HAP-1 (cell line): ENCODE measurements at regions not wholly inside any gene's neighbourhood (a gene's known extent, or its start where the extent isn't known, plus 50 kb on each side); places are given as distances from the start of the nearest gene placed in this dataset.

ENCODE experiments used
- DNase-seq, 2 experiments: peaks; one replicate each; pipeline ENCODE4 v3.0.0-alpha.2; 2016 to 2020; ENCODE audit warnings: low spot score in 2 of 2
- H3K27me3 ChIP-seq: fragments of 250-450 bp; sonication (Bioruptor Pico); 2 replicates; pipeline ENCODE4 v1.5.1; 2020; ENCODE audit warnings: low read depth, mild to moderate bottlenecking, moderate library complexity
- H3K36me3 ChIP-seq: fragments of 250-450 bp; sonication (Bioruptor Pico); replicated peaks from 2 replicates; pipeline ENCODE4 v1.5.1; 2020; ENCODE audit warnings: mild to moderate bottlenecking
- H3K4me1 ChIP-seq: fragments of 250-450 bp; sonication (Bioruptor Pico); 2 replicates; pipeline ENCODE4 v1.5.1; 2020; ENCODE audit warnings: mild to moderate bottlenecking
- H3K4me3 ChIP-seq: fragments of 250-450 bp; sonication (Bioruptor Pico); 2 replicates; pipeline ENCODE4 v1.5.1; 2020; ENCODE audit warnings: mild to moderate bottlenecking, moderate library complexity
- H3K9me3 ChIP-seq: fragments of 250-450 bp; sonication (Bioruptor Pico); 2 replicates; pipeline ENCODE4 v1.5.1; 2020; ENCODE audit warnings: mild to moderate bottlenecking, moderate library complexity
- in situ Hi-C: fragments of 300-500 bp; cut with MboI; formaldehyde crosslinking; loops from 3 replicates; pipeline ENCODE4 v1.14.3; 2020; ENCODE audit warnings: low sequenced_read_pairs, inconsistent platforms, mixed read lengths

- H3K9me3 ChIP-seq: no peaks in the 10 kb centered on the region
- DNase-seq: no peak
- in situ Hi-C loops: no loop called here
- no peaks in the 10 kb centered on the region for H3K27me3 ChIP-seq
- H3K36me3 ChIP-seq: no peaks in the 10 kb centered on the region
- H3K4me1 ChIP-seq: no peaks in the 10 kb centered on the region
- no peak overlapping the region for H3K4me3 ChIP-seq
Measured at GRCh38 chr14:82521191-82521590, 987.5 kb upstream of the SEL1L start.

- Histone ChIP-seq H3K27me3 (no peaks in the 10 kb centered on the region), H3K4me3 (no peak overlapping the region), H3K9me3 (no peaks in the 10 kb centered on the region), H3K36me3 (no peaks in the 10 kb centered on the region), H3K4me1 (peaks cover 5% of the 10 kb centered on the region)
- in situ Hi-C loops: no loop called here
- DNase-seq: no peak
Measured at GRCh38 chr14:82528016-82528415, 994.4 kb upstream of the SEL1L start.

DNA sequence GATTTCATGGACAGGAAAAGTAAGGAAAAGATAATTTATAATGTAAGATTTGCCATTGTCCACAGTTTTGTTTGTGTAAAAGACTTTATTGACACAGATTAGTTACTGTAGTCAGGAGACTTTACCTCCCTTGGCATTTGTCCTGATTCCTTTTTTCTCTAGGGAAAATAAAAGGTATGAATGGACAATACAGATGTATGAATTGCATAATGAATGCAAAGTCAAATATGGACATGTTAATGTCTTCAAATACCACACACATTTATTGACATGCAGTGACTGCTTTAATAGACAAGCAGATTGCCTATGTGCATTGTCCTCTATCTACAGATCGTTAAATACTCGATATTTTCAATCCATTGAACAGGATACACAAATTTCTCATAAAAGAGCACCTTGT, 999.7 kb upstream of the SEL1L start:
- H3K27me3 ChIP-seq: no peaks in the 10 kb centered on the region
- in situ Hi-C loops: no loop called here
- H3K9me3 ChIP-seq: no peaks in the 10 kb centered on the region
- no peak overlapping the region for H3K4me3 ChIP-seq
- peak in 1 of 2 experiments; percentile 88 for DNase-seq
- H3K36me3 ChIP-seq: no peaks in the 10 kb centered on the region
- peaks cover 25% of the 10 kb centered on the region for H3K4me1 ChIP-seq

GRCh38 chr14:82536566-82536965, 1002.9 kb upstream of the SEL1L start:
- Histone ChIP-seq H3K9me3 (no peaks in the 10 kb centered on the region; the same call in 1 of the 2 replicates), H3K27me3 (no peaks in the 10 kb centered on the region), H3K36me3 (no peaks in the 10 kb centered on the region), H3K4me3 (no peak overlapping the region), H3K4me1 (peaks cover 27% of the 10 kb centered on the region)
- no peak for DNase-seq
- in situ Hi-C loops: no loop called here

- peaks cover 24% of the 10 kb centered on the region for H3K4me1 ChIP-seq
- in situ Hi-C loops: no loop called here
- H3K4me3 ChIP-seq: no peak overlapping the region
- no peaks in the 10 kb centered on the region for H3K36me3 ChIP-seq
- no peaks in the 10 kb centered on the region for H3K27me3 ChIP-seq
- H3K9me3 ChIP-seq: no peaks in the 10 kb centered on the region; the same call in 1 of the 2 replicates
- peak in 1 of 2 experiments; percentile 93 for DNase-seq
Measured at GRCh38 chr14:82537831-82538230, 1004.2 kb upstream of the SEL1L start.

DNA sequence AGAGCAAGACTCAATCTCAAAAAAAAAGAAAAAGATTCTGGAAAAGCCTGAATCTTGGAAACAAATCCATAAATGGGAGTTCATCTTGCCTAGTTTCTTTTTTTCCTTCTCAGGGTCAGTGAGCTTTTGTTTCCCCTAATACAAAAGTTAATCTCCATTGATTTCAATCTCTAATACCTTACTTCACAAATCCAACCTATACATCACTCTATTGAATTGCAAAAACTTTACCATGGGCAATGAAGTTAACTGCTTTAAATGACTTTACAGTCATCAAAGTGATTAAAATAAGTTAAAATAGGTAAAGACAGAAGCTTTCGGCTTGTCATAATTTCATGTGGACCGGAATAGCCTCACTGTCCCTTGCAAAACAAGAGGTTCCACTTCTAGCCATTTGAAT, 1012.7 kb upstream of the SEL1L start:
- in situ Hi-C loops: no loop called here
- no peaks in the 10 kb centered on the region for H3K27me3 ChIP-seq

GRCh38 chr14:82549306-82549990, 1015.8 kb upstream of the SEL1L start:
- in situ Hi-C loops: no loop called here
- H3K4me1 ChIP-seq: peaks cover 33% of the 10 kb centered on the region
- H3K4me3 ChIP-seq: no peak overlapping the region
- H3K9me3 ChIP-seq: no peaks in the 10 kb centered on the region
- no peak for DNase-seq
- no peaks in the 10 kb centered on the region for H3K36me3 ChIP-seq
- H3K27me3 ChIP-seq: no peaks in the 10 kb centered on the region

More for the DNA sequence above, 1012.7 kb upstream of the SEL1L start:
- no peak overlapping the region for H3K4me3 ChIP-seq
- peaks cover 33% of the 10 kb centered on the region for H3K4me1 ChIP-seq
- peak in 1 of 2 experiments; percentile 94 for DNase-seq
- no peaks in the 10 kb centered on the region; the same call in 1 of the 2 replicates for H3K9me3 ChIP-seq
- no peaks in the 10 kb centered on the region for H3K36me3 ChIP-seq

- DNase-seq: no peak
- Histone ChIP-seq H3K4me3 (no peak overlapping the region), H3K4me1 (peaks cover 6% of the 10 kb centered on the region), H3K9me3 (no peaks in the 10 kb centered on the region), H3K27me3 (no peaks in the 10 kb centered on the region), H3K36me3 (no peaks in the 10 kb centered on the region)
- in situ Hi-C loops: no loop called here
Measured at GRCh38 chr14:82562881-82563280, 1029.2 kb upstream of the SEL1L start.

DNA sequence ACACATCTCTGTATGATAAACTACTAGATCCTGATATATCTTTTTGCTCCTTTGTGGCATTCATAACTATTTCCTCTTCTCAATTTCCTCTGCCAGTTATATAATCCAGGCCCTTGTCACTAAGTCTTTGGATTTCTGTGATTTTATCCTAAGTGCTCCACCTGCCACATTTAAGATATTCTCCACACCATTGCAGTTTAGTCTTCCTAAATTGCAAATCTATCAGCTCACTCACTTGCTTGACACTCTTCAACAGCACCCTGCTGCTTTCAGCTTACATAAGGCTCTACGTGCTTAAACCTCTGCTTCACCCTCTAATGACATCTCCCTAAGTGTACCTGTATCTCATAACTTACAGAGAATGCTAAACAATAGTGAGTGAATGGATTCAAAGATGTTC, 1032.2 kb upstream of the SEL1L start:
- Histone ChIP-seq H3K27me3 (no peaks in the 10 kb centered on the region), H3K4me1 (peaks cover 7% of the 10 kb centered on the region), H3K9me3 (no peaks in the 10 kb centered on the region), H3K4me3 (no peak overlapping the region), H3K36me3 (no peaks in the 10 kb centered on the region)
- in situ Hi-C loops: no loop called here
- DNase-seq: no peak

GRCh38 chr14:82587226-82587625, 1053.6 kb upstream of the SEL1L start:
- in situ Hi-C loops: no loop called here
- H3K9me3 ChIP-seq: no peaks in the 10 kb centered on the region
- no peaks in the 10 kb centered on the region for H3K27me3 ChIP-seq
- H3K4me3 ChIP-seq: no peak overlapping the region
- DNase-seq: no peak
- no peaks in the 10 kb centered on the region for H3K4me1 ChIP-seq
- H3K36me3 ChIP-seq: no peaks in the 10 kb centered on the region

DNA sequence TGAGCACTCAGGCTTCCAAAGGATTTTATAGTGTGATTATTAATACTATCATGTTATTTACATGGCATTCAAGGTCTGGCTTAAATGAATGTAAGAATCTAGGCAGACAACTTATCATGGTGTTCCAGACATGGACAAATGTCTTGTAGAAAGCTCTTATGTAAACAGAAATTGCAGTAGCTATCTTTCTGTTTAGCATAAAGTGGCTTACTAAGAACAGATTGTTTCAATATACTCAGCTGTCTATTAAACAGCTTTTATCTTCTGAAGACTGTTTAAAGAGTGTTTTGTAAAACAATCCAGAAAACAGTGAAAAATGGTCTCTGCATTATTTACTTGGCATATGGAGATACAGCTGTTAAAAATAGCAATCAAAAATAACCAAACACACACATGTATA, 1061.8 kb upstream of the SEL1L start:
- Histone ChIP-seq H3K4me1 (no peaks in the 10 kb centered on the region), H3K4me3 (no peak overlapping the region), H3K36me3 (no peaks in the 10 kb centered on the region), H3K9me3 (no peaks in the 10 kb centered on the region), H3K27me3 (no peaks in the 10 kb centered on the region)
- no peak for DNase-seq
- in situ Hi-C loops: no loop called here

- Histone ChIP-seq H3K4me1 (peaks cover 14% of the 10 kb centered on the region), H3K36me3 (no peaks in the 10 kb centered on the region), H3K9me3 (no peaks in the 10 kb centered on the region), H3K4me3 (no peak overlapping the region), H3K27me3 (no peaks in the 10 kb centered on the region)
- in situ Hi-C loops: no loop called here
- DNase-seq: no peak
Measured at GRCh38 chr14:82602794-82603193, 1069.1 kb upstream of the SEL1L start.

GRCh38 chr14:82604819-82605218, 1071.2 kb upstream of the SEL1L start:
- Histone ChIP-seq H3K27me3 (no peaks in the 10 kb centered on the region), H3K9me3 (no peaks in the 10 kb centered on the region), H3K36me3 (no peaks in the 10 kb centered on the region), H3K4me3 (no peak overlapping the region), H3K4me1 (peaks cover 14% of the 10 kb centered on the region)
- in situ Hi-C loops: no loop called here
- DNase-seq: no peak

DNA sequence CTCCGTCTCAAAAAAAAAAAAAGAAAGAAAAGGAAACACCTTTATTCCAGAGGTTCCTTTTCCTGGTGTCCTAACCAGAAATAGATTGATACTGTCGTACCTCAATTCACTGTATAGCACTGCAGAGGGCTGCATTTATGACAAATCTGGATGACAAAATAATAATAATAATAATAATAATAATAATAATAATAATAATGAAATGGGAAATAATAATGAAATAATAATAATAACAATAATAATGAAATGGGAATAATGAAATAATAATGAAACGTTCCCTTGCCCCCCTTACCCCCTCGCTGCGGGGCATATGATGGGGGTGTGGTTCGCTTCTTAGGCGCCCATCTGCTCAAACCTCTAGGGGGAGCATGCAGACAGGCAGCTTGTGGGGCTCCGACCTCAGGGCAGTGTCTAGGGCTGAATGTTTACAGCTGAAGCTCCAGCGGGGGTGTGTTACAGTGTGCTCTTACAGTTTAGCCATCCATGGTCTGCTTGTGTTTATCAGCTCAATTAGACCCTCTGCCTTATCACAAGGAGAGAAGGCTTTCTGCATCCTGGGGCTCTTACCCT, 1088.3 kb upstream of the SEL1L start:
- no peak for DNase-seq
- Histone ChIP-seq H3K4me3 (no peak overlapping the region), H3K4me1 (peaks cover 16% of the 10 kb centered on the region), H3K9me3 (no peaks in the 10 kb centered on the region), H3K27me3 (no peaks in the 10 kb centered on the region), H3K36me3 (no peaks in the 10 kb centered on the region)
- in situ Hi-C loops: no loop called here
